GM12878 (cell line): ENCODE measurements at regions not wholly inside any gene's neighbourhood (a gene's known extent, or its start where the extent isn't known, plus 50 kb on each side); places are given as distances from the start of the nearest gene placed in this dataset.

Experiments
- ETV6 ChIP-seq, 2 experiments: fragments of 450-650 bp in 1 of 2; IDR thresholded peaks in 1 of 2; conservative IDR thresholded peaks in 1 of 2; 2 replicates each; pipeline ENCODE4 v1.6.1; 2014; ENCODE audit warnings: antibody characterized with exemption in 1 of 2, borderline replicate concordance in 1 of 2, low read depth in 1 of 2, mild to moderate bottlenecking in 1 of 2, moderate library complexity in 1 of 2
- IKZF2 ChIP-seq, 2 experiments: fragments of 450-650 bp; IDR thresholded peaks; 2 replicates each; pipeline ENCODE4 v1.6.1; 2017; ENCODE audit warnings: mild to moderate bottlenecking in 2 of 2, moderate library complexity in 2 of 2
- MTA3 ChIP-seq: IDR thresholded peaks from 2 replicates; pipeline ENCODE4 v1.6.1; 2012; ENCODE audit warnings: low read length, inconsistent platforms, borderline replicate concordance
- NBN ChIP-seq: fragments of 450-650 bp; IDR thresholded peaks from 2 replicates; pipeline ENCODE4 v1.6.1; 2016
- ZNF687 ChIP-seq: fragments of 450-650 bp; IDR thresholded peaks from 2 replicates; pipeline ENCODE4 v1.6.1; 2017; ENCODE audit warnings: mild to moderate bottlenecking, moderate library complexity
- TF ChIP-seq, protein P1 (sequence below): IDR thresholded peaks from 2 replicates; pipeline ENCODE4 v1.6.1; 2012; ENCODE audit warnings: improper control_type of control experiment, low read depth, low read length; ENCODE audit not compliant: insufficient replicate concordance

GRCh38 chr9:23596913-23597634 lies 229.0 kb downstream of the ELAVL2 start (continued):
- TF ChIP-seq, protein P1, sequence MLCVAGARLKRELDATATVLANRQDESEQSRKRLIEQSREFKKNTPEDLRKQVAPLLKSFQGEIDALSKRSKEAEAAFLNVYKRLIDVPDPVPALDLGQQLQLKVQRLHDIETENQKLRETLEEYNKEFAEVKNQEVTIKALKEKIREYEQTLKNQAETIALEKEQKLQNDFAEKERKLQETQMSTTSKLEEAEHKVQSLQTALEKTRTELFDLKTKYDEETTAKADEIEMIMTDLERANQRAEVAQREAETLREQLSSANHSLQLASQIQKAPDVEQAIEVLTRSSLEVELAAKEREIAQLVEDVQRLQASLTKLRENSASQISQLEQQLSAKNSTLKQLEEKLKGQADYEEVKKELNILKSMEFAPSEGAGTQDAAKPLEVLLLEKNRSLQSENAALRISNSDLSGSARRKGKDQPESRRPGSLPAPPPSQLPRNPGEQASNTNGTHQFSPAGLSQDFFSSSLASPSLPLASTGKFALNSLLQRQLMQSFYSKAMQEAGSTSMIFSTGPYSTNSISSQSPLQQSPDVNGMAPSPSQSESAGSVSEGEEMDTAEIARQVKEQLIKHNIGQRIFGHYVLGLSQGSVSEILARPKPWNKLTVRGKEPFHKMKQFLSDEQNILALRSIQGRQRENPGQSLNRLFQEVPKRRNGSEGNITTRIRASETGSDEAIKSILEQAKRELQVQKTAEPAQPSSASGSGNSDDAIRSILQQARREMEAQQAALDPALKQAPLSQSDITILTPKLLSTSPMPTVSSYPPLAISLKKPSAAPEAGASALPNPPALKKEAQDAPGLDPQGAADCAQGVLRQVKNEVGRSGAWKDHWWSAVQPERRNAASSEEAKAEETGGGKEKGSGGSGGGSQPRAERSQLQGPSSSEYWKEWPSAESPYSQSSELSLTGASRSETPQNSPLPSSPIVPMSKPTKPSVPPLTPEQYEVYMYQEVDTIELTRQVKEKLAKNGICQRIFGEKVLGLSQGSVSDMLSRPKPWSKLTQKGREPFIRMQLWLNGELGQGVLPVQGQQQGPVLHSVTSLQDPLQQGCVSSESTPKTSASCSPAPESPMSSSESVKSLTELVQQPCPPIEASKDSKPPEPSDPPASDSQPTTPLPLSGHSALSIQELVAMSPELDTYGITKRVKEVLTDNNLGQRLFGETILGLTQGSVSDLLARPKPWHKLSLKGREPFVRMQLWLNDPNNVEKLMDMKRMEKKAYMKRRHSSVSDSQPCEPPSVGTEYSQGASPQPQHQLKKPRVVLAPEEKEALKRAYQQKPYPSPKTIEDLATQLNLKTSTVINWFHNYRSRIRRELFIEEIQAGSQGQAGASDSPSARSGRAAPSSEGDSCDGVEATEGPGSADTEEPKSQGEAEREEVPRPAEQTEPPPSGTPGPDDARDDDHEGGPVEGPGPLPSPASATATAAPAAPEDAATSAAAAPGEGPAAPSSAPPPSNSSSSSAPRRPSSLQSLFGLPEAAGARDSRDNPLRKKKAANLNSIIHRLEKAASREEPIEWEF, result no peak
- TF ChIP-seq MTA3, result no peak
- no peak for TF ChIP-seq ETV6 (conservative IDR thresholded peaks at IDR 0.05 in 1 of 2, IDR thresholded peaks at IDR 0.05 in 1 of 2; ENCODE audit: borderline replicate concordance in 1 of 2, low read depth in 1 of 2)
- no peak for TF ChIP-seq ZNF687
- no peak for TF ChIP-seq NBN
- no peak for TF ChIP-seq IKZF2 (IDR thresholded peaks at IDR 0.05)
